Neural cell (in vitro differentiated cells): ENCODE measurements at regions not wholly inside any gene's neighbourhood (a gene's known extent, or its start where the extent isn't known, plus 50 kb on each side); places are given as distances from the start of the nearest gene placed in this dataset.

Source experiments
- H2AFZ ChIP-seq: fragments of 200-600, 300-800 bp; sonication (generic), shearing (Covaris generic); 2 replicates; pipeline ENCODE4 v1.6.0; 2014; ENCODE audit warnings: low read depth, mild to moderate bottlenecking, antibody characterized with exemption, low read length, moderate library complexity
- H3F3A ChIP-seq: fragments of 200-600 bp; shearing (Covaris generic); 2 replicates; pipeline ENCODE4 v1.6.1; 2016; ENCODE audit warnings: mild to moderate bottlenecking, moderate library complexity, mixed read lengths, antibody characterized with exemption, low read length; ENCODE audit not compliant: insufficient read depth, poor library complexity, severe bottlenecking
- H3K27ac ChIP-seq: fragments of 200-600, 300-800 bp; sonication (generic), shearing (Covaris generic); 2 replicates; pipeline ENCODE4 v1.5.1; 2014; ENCODE audit warnings: mild to moderate bottlenecking, low read length, moderate library complexity
- H3K27me3 ChIP-seq: fragments of 300-800, 200-600 bp; sonication (generic), shearing (Covaris generic); 2 replicates; pipeline ENCODE4 v1.6.0; 2014; ENCODE audit warnings: mild to moderate bottlenecking, low read depth, low read length, moderate library complexity; ENCODE audit not compliant: insufficient read depth
- H3K36me3 ChIP-seq: fragments of 300-800, 200-600 bp; sonication (generic), shearing (Covaris generic); 2 replicates; pipeline ENCODE4 v1.5.1; 2014; ENCODE audit warnings: mild to moderate bottlenecking, antibody characterized with exemption, low read length, moderate library complexity; ENCODE audit not compliant: insufficient read depth
- H3K4me2 ChIP-seq: fragments of 300-800, 200-600 bp; sonication (generic), shearing (Covaris generic); 2 replicates; pipeline ENCODE4 v1.6.0; 2014; ENCODE audit warnings: mild to moderate bottlenecking, low read length
- H3K4me3 ChIP-seq: fragments of 300-800, 200-600 bp; sonication (generic), shearing (Covaris generic); 2 replicates; pipeline ENCODE4 v1.5.1; 2014; ENCODE audit warnings: mild to moderate bottlenecking, low read length, moderate library complexity
- H3K79me2 ChIP-seq: fragments of 200-600 bp; shearing (Covaris generic); replicated peaks from 2 replicates; pipeline ENCODE4 v1.6.0; 2014; ENCODE audit warnings: mild to moderate bottlenecking, low read length, moderate library complexity; ENCODE audit not compliant: insufficient read depth
- H3K9ac ChIP-seq: fragments of 300-800, 200-600 bp; sonication (generic), shearing (Covaris generic); 2 replicates; pipeline ENCODE4 v1.6.1; 2016; ENCODE audit warnings: mild to moderate bottlenecking, low read length, mixed read lengths
- H3K9me2 ChIP-seq: fragments of 200-600 bp; shearing (Covaris generic); 2 replicates; pipeline ENCODE4 v1.6.1; 2016; ENCODE audit warnings: mild to moderate bottlenecking, low read length, mixed read lengths; ENCODE audit not compliant: insufficient read depth
- H3K9me3 ChIP-seq: fragments of 200-600, 300-800 bp; sonication (generic), shearing (Covaris generic); 2 replicates; pipeline ENCODE4 v1.6.1; 2016; ENCODE audit warnings: mild to moderate bottlenecking, mixed run types, low read length, moderate library complexity, mixed read lengths
- H4K20me1 ChIP-seq: fragments of 200-600 bp; shearing (Covaris generic); 2 replicates; pipeline ENCODE4 v1.6.1; 2016; ENCODE audit warnings: mild to moderate bottlenecking, mixed run types; ENCODE audit not compliant: insufficient read depth
- EP300 ChIP-seq: fragments of 450-650 bp; conservative IDR thresholded peaks from 2 replicates; pipeline ENCODE4 v1.6.1; 2014; ENCODE audit warnings: antibody characterized with exemption, mild to moderate bottlenecking, moderate library complexity; ENCODE audit not compliant: poor library complexity, severe bottlenecking
- EZH2 ChIP-seq: fragments of 200-600, 300-800 bp; shearing (Covaris generic), sonication (generic); IDR thresholded peaks from 2 replicates; pipeline ENCODE4 v1.6.1; 2014; ENCODE audit warnings: antibody characterized with exemption, low read length, borderline replicate concordance, mild to moderate bottlenecking; ENCODE audit not compliant: insufficient read depth, poor library complexity, severe bottlenecking
- MXI1 ChIP-seq: fragments of 450-650 bp; conservative IDR thresholded peaks from 2 replicates; pipeline ENCODE4 v1.6.1; 2014; ENCODE audit warnings: antibody characterized with exemption, mild to moderate bottlenecking; ENCODE audit not compliant: poor library complexity, severe bottlenecking
- POLR2AphosphoS5 ChIP-seq: IDR thresholded peaks from 2 replicates; pipeline ENCODE4 v1.6.1; 2012
- RAD21 ChIP-seq: fragments of 450-650 bp; conservative IDR thresholded peaks from 2 replicates; pipeline ENCODE4 v1.6.1; 2014; ENCODE audit warnings: antibody characterized with exemption, mild to moderate bottlenecking, moderate library complexity
- SMC3 ChIP-seq: fragments of 450-650 bp; conservative IDR thresholded peaks from 2 replicates; pipeline ENCODE4 v1.6.1; 2014; ENCODE audit warnings: antibody characterized with exemption, mild to moderate bottlenecking, moderate library complexity; ENCODE audit not compliant: poor library complexity
- TAF1 ChIP-seq: IDR thresholded peaks from 2 replicates; pipeline ENCODE4 v1.6.1; 2012; ENCODE audit warnings: low read depth
- TF ChIP-seq, protein P1 (sequence below): fragments of 450-650 bp; IDR thresholded peaks from 2 replicates; pipeline ENCODE4 v1.5.1; 2014; ENCODE audit warnings: antibody characterized with exemption, mild to moderate bottlenecking, moderate library complexity; ENCODE audit not compliant: poor library complexity, severe bottlenecking
- TF ChIP-seq, protein P2 (sequence below): IDR thresholded peaks from 2 replicates; pipeline ENCODE4 v1.6.1; 2012; ENCODE audit warnings: borderline replicate concordance

DNA sequence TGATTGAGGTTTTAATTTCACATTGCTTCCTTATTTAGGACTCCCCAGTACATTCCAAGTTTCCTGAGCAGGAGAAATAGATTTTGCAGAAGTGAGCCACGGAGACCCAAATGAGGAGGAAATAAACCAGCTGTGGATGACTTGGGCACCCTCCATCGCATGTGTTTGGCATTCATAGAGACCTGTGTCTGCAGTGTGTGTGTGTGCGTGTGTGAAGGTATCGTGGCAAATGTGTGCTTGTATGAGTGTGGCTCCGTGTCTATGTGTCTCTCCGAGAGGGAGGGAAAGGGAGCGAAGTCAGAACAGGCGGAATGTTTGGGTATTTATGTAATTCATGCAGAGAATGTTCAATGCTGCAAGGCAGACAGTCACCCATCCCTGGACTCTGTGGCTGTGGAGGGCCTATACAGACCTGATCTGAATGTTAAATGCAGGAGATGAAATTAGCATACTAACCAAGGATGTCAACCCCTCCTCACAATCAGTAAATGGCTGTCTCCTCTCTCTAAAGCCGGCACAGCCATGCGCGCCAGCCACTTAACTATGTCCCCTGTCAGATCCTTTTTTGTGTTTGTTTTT, 186.0 kb upstream of the ZFHX3 start:
- Histone ChIP-seq H3K27ac (no peak overlapping the region), H3K36me3 (no peaks in the 10 kb centered on the region), H3K9me3 (no peaks in the 10 kb centered on the region), H3K27me3 (no peaks in the 10 kb centered on the region), H3K79me2 (no peaks in the 10 kb centered on the region), H3K9me2 (no peaks in the 10 kb centered on the region), H3F3A (no peaks in the 10 kb centered on the region), H3K4me3 (no peak overlapping the region), H4K20me1 (no peaks in the 10 kb centered on the region), H3K9ac (peak overlapping the region; percentile 14), H3K4me2 (no peak overlapping the region), H2AFZ (peak overlapping the region; percentile 30)
- TF ChIP-seq RAD21, result no peak
- TF ChIP-seq TAF1, result no peak
- TF ChIP-seq, protein P1, sequence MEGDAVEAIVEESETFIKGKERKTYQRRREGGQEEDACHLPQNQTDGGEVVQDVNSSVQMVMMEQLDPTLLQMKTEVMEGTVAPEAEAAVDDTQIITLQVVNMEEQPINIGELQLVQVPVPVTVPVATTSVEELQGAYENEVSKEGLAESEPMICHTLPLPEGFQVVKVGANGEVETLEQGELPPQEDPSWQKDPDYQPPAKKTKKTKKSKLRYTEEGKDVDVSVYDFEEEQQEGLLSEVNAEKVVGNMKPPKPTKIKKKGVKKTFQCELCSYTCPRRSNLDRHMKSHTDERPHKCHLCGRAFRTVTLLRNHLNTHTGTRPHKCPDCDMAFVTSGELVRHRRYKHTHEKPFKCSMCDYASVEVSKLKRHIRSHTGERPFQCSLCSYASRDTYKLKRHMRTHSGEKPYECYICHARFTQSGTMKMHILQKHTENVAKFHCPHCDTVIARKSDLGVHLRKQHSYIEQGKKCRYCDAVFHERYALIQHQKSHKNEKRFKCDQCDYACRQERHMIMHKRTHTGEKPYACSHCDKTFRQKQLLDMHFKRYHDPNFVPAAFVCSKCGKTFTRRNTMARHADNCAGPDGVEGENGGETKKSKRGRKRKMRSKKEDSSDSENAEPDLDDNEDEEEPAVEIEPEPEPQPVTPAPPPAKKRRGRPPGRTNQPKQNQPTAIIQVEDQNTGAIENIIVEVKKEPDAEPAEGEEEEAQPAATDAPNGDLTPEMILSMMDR, result no peak
- TF ChIP-seq, protein P2, sequence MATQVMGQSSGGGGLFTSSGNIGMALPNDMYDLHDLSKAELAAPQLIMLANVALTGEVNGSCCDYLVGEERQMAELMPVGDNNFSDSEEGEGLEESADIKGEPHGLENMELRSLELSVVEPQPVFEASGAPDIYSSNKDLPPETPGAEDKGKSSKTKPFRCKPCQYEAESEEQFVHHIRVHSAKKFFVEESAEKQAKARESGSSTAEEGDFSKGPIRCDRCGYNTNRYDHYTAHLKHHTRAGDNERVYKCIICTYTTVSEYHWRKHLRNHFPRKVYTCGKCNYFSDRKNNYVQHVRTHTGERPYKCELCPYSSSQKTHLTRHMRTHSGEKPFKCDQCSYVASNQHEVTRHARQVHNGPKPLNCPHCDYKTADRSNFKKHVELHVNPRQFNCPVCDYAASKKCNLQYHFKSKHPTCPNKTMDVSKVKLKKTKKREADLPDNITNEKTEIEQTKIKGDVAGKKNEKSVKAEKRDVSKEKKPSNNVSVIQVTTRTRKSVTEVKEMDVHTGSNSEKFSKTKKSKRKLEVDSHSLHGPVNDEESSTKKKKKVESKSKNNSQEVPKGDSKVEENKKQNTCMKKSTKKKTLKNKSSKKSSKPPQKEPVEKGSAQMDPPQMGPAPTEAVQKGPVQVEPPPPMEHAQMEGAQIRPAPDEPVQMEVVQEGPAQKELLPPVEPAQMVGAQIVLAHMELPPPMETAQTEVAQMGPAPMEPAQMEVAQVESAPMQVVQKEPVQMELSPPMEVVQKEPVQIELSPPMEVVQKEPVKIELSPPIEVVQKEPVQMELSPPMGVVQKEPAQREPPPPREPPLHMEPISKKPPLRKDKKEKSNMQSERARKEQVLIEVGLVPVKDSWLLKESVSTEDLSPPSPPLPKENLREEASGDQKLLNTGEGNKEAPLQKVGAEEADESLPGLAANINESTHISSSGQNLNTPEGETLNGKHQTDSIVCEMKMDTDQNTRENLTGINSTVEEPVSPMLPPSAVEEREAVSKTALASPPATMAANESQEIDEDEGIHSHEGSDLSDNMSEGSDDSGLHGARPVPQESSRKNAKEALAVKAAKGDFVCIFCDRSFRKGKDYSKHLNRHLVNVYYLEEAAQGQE, result no peak
- TF ChIP-seq POLR2AphosphoS5, result no peak
- no peak for TF ChIP-seq SMC3
- TF ChIP-seq EP300, result no peak
- TF ChIP-seq MXI1, result no peak
- no peak for TF ChIP-seq EZH2

DNA sequence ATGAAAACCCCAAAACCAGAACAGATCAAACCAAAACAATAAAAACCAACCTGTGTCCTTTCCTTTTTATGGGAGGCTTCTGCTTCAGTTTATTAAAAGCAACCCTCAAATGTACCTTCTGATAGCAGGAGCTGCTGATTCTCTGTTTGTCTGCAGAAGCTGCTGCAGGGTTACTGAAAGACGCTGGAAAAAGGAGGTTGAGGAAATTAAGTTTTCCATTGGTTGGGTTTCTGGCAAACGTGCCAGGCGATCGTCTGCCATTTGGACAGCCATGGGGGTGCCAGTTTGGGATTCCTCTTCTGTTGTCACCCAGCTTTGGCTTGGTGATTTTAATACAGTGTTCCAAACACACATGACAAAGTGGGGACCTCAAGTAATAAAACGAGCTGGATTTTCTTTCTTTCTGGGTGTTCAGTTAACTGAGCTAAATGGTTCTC, 185.4 kb upstream of the ZFHX3 start:
- no peak overlapping the region for H3K9ac ChIP-seq
- no peaks in the 10 kb centered on the region for H3K9me3 ChIP-seq
- H3K27me3 ChIP-seq, result no peaks in the 10 kb centered on the region
- H2AFZ ChIP-seq, result no peak overlapping the region
- H3F3A ChIP-seq, result no peaks in the 10 kb centered on the region
- H3K36me3 ChIP-seq, result no peaks in the 10 kb centered on the region
- no peaks in the 10 kb centered on the region for H3K79me2 ChIP-seq
- no peak overlapping the region for H3K4me2 ChIP-seq
- H4K20me1 ChIP-seq, result no peaks in the 10 kb centered on the region
- H3K27ac ChIP-seq, result no peak overlapping the region
- no peak overlapping the region for H3K4me3 ChIP-seq
- no peaks in the 10 kb centered on the region for H3K9me2 ChIP-seq
- TF ChIP-seq, protein P1, result no peak
- no peak for TF ChIP-seq TAF1
- TF ChIP-seq SMC3, result no peak
- TF ChIP-seq, protein P2, result no peak
- TF ChIP-seq RAD21, result no peak
- TF ChIP-seq MXI1, result no peak
- TF ChIP-seq POLR2AphosphoS5, result no peak
- TF ChIP-seq EZH2, result no peak
- TF ChIP-seq EP300, result no peak
